NCI-H345 (cell line): ENCODE measurements at regions not wholly inside any gene's neighbourhood (a gene's known extent, or its start where the extent isn't known, plus 50 kb on each side); places are given as distances from the start of the nearest gene placed in this dataset.
"Not testable (repeated sequence)": the region's sequence is repeated elsewhere in the genome, so short reads cannot be mapped to it uniquely, and the experiment has no call there.

Experiments
- DNase-seq: peaks from one replicate; lab custom pipeline; 2025; lab: John Stamatoyannopoulos, UW

GRCh38 chr20:53872561-53873229 is 197.7 kb downstream of the BCAS1 start:
- no peak for DNase-seq

DNA sequence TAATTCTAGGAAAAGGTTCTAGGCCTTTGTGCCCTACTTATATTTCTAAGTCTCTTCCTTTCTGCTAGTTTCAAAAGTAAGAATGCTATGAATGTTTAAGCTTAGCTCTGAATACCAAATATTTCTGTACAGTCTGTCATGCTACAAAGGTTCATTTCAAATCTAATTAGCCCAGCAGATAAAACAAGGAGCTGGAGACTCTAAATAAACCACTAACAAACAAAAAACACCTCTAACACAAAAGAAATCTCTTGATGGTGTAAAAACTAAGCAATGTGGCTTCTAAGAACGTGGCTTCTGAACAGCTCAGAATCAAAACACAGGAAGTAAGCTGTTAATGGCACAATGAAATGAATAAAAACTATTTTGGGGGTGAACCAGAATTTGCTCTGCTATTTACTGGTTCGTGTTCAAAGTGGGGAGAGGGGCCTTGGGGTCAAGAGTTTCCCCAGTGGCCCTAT is 198.3 kb downstream of the BCAS1 start:
- no peak for DNase-seq

GRCh38 chr20:53871541-53871940 is 198.9 kb downstream of the BCAS1 start:
- no peak for DNase-seq

DNA sequence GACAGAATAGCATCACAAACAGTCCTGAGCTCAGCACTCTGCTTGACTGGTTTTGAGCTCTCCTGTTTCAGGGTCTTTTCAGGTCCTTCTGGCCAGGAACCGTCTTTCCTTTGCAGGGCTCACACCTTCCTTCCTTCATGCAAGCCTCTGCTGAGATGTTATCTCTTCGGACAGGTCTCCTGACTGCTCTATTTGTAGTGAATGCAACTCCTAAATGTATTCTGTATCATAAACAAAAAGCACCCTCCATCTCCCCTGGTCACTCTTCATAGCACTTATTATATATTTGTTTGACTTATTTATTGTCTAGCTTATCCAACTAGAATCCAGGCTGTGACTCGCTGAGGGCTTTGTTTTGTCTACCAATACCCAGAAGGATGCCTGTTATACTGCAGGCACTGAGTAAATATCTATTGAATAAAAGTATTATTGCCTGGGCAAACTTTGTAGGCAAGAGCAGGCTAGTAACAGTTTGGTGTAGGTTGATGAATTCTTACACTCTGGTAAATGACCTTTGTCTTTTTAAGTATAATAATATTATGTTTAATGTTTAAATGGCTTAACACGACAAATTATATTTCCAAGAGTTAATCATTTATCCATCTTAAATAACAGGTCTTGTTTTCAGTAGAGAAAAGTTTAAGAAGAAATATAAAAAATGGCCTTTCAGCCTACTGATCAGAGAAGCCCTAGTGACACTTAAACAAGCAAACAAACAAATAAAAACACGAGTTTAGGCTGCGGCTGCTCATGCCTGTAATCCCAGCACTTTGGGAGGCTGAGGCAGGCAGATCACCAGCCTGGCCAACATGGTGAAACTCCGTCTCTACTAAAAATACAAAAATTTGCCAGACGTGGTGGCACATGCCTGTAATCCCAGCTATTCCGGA is 199.7 kb downstream of the BCAS1 start:
- no peak for DNase-seq

DNA sequence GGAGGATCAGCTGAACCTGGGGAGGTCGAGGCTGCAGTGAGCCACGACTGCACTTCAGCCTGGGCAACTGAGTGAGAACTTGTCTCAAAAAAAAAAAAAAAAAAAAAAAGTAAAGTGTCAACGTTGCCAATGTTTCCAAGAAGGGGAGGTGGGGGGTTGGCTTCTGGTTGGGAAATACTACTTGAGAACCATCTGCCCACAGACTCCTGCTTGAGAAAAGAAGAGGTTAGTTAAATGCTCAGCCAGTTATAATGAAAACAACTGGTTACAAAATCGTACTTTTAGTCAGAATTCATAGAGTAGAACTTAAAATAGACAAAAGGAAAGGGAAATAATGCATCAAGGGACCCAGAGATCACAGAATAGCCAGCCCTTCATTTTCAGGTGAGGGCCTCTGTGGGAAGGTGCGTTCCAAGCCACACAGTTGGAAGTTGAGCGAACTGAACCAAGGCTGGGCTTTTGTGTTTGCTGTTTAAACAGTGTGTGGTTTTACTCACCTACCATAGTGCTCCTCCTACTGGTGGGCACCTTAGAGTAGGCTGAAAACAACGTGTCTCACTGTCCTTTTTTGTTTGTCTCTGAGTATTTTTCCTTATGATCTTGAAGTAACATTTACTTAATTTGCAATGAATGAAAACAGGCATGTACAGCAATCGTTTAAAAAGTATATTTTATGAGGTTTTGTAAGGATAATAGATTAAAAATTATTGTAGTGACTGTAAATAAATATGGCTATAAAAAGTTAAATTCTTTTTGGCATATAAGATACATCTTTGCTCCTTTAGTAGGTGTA is 200.7 kb downstream of the BCAS1 start:
- peak; percentile 30 for DNase-seq

GRCh38 chr20:53867741-53868351 is 202.5 kb downstream of the BCAS1 start:
- DNase-seq: no peak

DNA sequence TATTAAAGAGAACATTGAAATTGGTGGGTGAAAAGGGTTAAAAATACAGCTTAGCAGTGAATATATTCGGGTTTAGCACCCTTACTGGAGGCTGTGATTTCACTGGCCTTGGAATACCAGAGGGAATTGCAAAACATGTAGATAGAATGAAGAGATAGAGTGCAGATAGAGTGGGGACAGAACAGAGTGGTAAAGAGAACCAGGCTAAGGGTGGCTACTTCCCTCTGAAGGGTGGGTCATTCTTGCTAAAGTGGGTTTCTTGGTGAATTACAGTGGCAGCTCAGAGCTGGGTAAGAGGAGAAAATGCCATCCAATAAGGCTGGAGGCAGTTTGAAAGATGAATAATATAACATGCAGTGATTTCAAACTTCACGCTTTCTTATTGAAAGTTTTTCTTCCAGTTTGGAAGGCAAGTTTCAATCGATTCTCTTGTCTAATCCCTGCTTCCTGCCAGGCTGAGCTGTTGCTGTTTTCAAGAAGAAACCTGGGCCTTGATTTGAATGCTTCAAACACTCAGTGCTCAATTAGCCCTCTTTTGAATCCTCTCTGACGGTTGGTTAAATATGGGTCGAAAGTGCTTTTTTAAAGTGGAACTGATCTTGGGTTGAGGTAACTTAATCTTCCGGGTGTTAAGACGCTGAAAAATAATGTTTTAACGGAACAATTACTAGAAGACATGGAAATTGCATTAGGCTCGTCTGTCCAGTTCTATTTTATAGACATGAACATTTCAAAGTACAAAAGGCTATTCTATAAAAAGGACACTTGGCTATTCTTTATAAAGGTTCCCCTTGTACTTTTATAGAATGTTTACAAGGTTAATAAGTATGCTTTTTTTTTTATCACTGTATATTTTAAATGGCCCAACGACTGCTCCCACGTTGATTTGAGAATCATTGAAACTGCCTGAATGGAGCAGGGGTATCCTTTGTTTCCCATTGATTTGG is 203.3 kb downstream of the BCAS1 start:
- DNase-seq: no peak

- no peak for DNase-seq
These were observed 204.2 kb downstream of the BCAS1 start for GRCh38 chr20:53865901-53866793.

DNA sequence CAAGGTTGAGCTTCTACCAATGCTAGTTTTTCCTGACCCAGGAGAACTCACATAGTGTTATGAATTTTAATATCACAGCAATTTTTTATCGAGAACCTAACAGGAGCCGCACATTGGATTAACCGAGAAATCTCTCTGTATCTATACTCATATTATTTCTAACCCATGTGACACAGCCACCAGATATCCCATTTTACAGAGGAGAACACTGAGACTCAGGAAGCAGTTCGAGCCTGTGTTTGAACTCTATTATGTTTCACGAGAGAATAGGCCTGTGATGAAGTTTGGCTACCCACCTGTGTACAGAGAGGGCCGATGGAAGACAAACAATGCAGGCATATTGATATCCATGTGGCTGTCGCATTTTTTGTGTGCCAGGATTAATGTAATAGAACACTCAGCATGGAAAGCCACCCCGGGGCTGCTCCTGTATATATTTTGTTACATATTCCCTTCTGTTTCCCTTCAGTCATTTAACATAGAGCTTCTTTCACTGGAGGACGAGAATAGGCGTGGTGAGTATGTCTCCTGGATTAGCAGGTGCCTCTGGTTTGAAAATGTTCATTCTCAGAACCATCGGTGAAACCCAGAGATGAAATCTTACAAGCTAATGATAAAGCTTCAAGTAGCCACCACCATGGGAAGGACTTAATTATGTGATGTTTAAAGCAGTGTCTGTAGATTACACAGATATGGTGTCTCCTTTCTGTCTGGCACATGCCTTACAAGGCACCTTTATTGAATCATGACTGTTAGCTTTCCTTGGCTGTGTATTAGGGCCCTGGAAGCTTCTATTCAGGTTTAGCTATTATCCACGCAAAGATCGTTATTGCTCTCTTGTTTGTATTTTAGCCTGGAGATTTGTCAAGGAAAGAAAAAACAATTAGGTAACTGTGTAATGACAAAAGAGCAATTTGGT is 205.4 kb downstream of the BCAS1 start:
- DNase-seq: not testable (repeated sequence)

DNA sequence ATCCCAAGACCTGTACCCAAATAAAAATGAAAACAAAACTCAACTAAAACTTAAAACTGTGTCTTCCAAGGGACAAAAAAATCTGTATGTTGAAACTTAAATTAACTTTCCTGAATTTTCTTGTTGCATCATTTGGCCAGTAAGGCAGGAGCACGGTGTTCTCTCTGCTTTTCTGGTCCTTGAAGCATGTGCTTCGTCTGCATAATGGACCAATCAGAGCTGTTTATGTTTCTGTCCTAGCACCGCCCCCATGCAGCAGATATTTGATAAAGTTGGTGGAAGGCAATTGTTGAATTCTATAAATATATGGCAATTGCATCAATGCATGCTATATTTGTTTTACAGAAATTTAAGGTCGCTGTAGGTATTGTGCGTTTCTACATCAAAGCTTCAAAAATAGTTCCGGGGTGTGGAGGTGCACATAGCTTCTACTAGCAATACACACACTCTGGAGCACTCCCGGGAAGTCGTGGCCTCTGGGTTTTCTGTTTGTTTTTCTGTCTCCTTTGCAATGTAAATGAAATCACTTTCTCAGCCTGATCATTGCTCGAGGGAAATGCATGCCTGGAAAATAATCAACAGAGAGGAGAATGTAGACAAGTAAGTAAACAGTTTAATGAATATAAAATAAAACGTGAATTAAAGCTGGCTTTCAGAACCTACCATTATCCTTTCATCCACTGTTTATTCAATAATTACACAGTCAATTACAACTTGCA is 206.3 kb downstream of the BCAS1 start:
- not testable (repeated sequence) for DNase-seq

DNA sequence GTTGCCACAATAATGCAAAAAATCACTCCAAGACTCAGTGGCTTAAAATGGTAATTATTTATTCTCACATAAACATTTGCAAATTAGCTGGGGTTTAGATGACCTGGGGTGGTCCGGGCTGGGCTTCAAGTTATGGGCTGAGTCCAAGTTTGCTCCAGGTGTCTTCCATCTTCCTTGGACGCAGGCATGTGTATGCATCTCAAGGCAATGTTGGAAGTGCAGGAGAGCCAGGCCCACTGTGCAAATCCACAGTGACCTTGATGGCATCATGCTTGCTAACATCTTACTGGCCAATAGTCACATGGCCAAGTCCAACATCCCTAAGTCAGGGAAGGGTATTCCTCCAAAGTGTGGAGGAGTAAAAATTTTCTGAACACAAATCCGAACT is 206.9 kb downstream of the BCAS1 start:
- not testable (repeated sequence) for DNase-seq

- not testable (repeated sequence) for DNase-seq
These were observed 207.4 kb downstream of the BCAS1 start for GRCh38 chr20:53863039-53863438.

GRCh38 chr20:53862490-53862889 is 207.9 kb downstream of the BCAS1 start:
- DNase-seq: not testable (repeated sequence)

GRCh38 chr20:53862136-53862397 is 208.3 kb downstream of the BCAS1 start:
- DNase-seq: not testable (repeated sequence)

- DNase-seq: no peak
These were observed 210.7 kb downstream of the BCAS1 start for GRCh38 chr20:53859684-53860083.

DNA sequence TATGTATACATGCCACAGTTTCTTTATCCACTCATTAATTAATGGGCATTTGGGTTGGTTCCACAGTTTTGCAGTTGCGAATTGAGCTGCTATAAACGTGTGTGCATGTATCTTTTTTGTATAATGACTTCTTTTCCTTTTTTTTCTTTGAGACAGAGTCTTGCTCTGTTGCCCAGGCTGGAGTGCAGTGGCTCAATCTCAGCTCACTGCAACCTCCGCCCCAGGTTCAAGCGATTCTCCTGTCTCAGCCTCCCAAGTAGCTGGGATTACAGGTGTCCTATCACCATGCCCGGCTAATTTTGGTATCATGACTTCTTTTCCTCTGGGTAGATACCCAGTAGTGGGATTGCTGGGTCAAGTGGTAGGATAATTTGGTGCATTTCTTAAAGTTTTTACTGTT is 211.4 kb downstream of the BCAS1 start:
- DNase-seq: not testable (repeated sequence)

DNA sequence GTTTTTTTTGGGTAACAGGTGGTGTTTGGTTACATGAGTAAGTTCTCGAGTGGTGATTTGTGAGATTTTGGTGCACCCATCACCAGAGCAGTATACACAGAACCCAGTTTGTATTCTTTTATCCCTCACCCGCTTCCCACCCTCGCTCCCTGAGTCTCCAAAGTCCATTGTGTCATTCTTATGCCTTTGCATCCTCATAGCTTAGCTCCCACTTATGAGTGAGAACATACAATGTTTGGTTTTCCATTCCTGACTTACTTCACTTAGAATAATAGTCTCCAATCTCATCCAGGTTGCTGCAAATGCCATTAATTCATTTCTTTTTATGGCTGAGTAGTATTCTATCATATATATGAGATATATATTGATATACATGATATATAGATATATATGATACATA is 211.9 kb downstream of the BCAS1 start:
- not testable (repeated sequence) for DNase-seq

DNA sequence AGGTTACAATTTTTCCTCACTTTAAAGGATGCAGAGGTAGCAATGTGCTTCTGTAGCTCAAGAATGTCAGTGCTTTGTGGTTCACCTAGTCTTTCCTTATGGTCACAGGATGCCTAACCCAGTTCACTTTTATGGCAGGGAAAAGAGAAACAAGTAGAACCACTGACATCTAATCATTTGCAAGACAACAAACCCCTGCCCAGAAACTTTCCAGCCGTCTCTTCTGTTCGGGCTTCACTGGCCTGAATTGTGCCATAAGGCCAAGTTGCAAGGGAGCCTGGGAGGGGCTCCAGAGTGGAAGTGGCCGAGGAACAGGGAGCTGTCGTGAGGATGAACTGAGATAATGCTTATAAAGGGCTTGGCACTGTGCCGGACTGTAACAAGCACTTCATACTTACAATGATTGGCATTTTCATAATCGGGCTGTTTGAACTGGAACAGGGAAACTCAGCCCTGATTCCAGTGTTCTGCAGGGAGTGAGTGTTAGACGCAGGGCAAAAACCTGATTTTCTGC is 212.6 kb downstream of the BCAS1 start:
- DNase-seq: no peak
